Neural progenitor cell (in vitro differentiated cells): ENCODE measurements at regions not wholly inside any gene's neighbourhood (a gene's known extent, or its start where the extent isn't known, plus 50 kb on each side); places are given as distances from the start of the nearest gene placed in this dataset.
A peak's percentile ranks its signal among the peaks of the same experiment; 100 is the strongest.

Experiments used
- DNase-seq: peaks from one replicate; pipeline ENCODE4 v3.0.0-alpha.2; 2016; ENCODE audit warnings: low spot score
- H2AFZ ChIP-seq: fragments of 200-600 bp; sonication (generic); replicated peaks from 2 replicates; pipeline ENCODE4 v1.6.1; 2016; ENCODE audit warnings: antibody characterized with exemption
- H3F3A ChIP-seq: fragments of 200-600 bp; sonication (generic); 2 replicates; pipeline ENCODE4 v1.6.1; 2016; ENCODE audit warnings: antibody characterized with exemption, low read depth
- H3K27ac ChIP-seq: fragments of 200-600 bp; sonication (generic); 2 replicates; pipeline ENCODE4 v1.5.1; 2016; ENCODE audit warnings: mild to moderate bottlenecking
- H3K27me3 ChIP-seq: fragments of 200-600 bp; sonication (generic); 2 replicates; pipeline ENCODE4 v1.6.1; 2016; ENCODE audit warnings: mild to moderate bottlenecking, moderate library complexity
- H3K36me3 ChIP-seq: fragments of 200-600 bp; sonication (generic); 2 replicates; pipeline ENCODE4 v1.5.1; 2016
- H3K4me1 ChIP-seq: fragments of 200-600 bp; sonication (generic); 2 replicates; pipeline ENCODE4 v1.6.1; 2016; ENCODE audit warnings: mixed run types
- H3K4me2 ChIP-seq: fragments of 200-600 bp; sonication (generic); 2 replicates; pipeline ENCODE4 v1.6.1; 2016
- H3K4me3 ChIP-seq: fragments of 200-600 bp; sonication (generic); 2 replicates; pipeline ENCODE4 v1.5.1; 2016
- H3K79me2 ChIP-seq: fragments of 200-600 bp; sonication (generic); 2 replicates; pipeline ENCODE4 v1.6.1; 2016; ENCODE audit warnings: low read depth
- H3K9ac ChIP-seq: fragments of 200-600 bp; sonication (generic); 2 replicates; pipeline ENCODE4 v1.6.1; 2016
- H3K9me3 ChIP-seq: fragments of 200-600 bp; sonication (generic); 2 replicates; pipeline ENCODE4 v1.5.1; 2016; ENCODE audit warnings: low read depth
- H4K20me1 ChIP-seq: fragments of 200-600 bp; sonication (generic); 2 replicates; pipeline ENCODE4 v1.6.1; 2016; ENCODE audit warnings: low read depth
- H3K27ac Mint-ChIP-seq: 3 replicates; pipeline ENCODE4 v1.8.0; 2021; ENCODE audit warnings: mixed read lengths
- H3K27me3 Mint-ChIP-seq: 2 replicates; pipeline ENCODE4 v1.8.0; 2022; ENCODE audit warnings: low read depth, mild to moderate bottlenecking, inconsistent platforms, moderate library complexity, mixed read lengths; ENCODE audit not compliant: insufficient read depth
- H3K36me3 Mint-ChIP-seq: 3 replicates; pipeline ENCODE4 v1.8.0; 2021; ENCODE audit warnings: mixed read lengths
- H3K4me1 Mint-ChIP-seq: 3 replicates; pipeline ENCODE4 v1.8.0; 2021; ENCODE audit warnings: mixed read lengths
- H3K4me3 Mint-ChIP-seq: 3 replicates; pipeline ENCODE4 v1.8.0; 2021; ENCODE audit warnings: mild to moderate bottlenecking, moderate library complexity, mixed read lengths
- H3K9me3 Mint-ChIP-seq: 3 replicates; pipeline ENCODE4 v1.8.0; 2020; ENCODE audit warnings: mixed read lengths
- CTCF ChIP-seq: fragments of 200-600 bp; sonication (generic); IDR thresholded peaks from 2 replicates; pipeline ENCODE4 v1.5.1; 2017; ENCODE audit warnings: antibody characterized with exemption, mild to moderate bottlenecking
- EZH2 ChIP-seq: fragments of 200-600 bp; sonication (generic); IDR thresholded peaks from 2 replicates; pipeline ENCODE4 v1.6.1; 2017; ENCODE audit warnings: antibody characterized with exemption, mild to moderate bottlenecking, moderate library complexity
- EZH2phosphoT487 ChIP-seq: fragments of 200-600 bp; sonication (generic); IDR thresholded peaks from 2 replicates; pipeline ENCODE4 v1.6.1; 2017; ENCODE audit warnings: antibody characterized with exemption

GRCh38 chr4:61086979-61087378 lies 113.1 kb upstream of the ADGRL3 start:
- no peaks in the 10 kb centered on the region for H3K36me3 ChIP-seq
- Mint-ChIP-seq H3K9me3 (no peaks in the 10 kb centered on the region), H3K4me3 (no peak overlapping the region), H3K4me1 (peaks cover 3% of the 10 kb centered on the region), H3K36me3 (no peaks in the 10 kb centered on the region), H3K27me3 (peaks cover 2% of the 10 kb centered on the region), H3K27ac (peak overlapping the region; percentile 7)
- H3K4me3 ChIP-seq: no peak overlapping the region
- no peaks in the 10 kb centered on the region for H4K20me1 ChIP-seq
- TF ChIP-seq EZH2 (no peak), EZH2phosphoT487 (no peak), CTCF (no peak)
- no peaks in the 10 kb centered on the region for H3K27me3 ChIP-seq
- no peak overlapping the region for H3K4me2 ChIP-seq
- no peak for DNase-seq
- peaks cover 3% of the 10 kb centered on the region for H3K4me1 ChIP-seq
- no peak overlapping the region for H3K27ac ChIP-seq
- no peak overlapping the region for H3K9ac ChIP-seq
- no peaks in the 10 kb centered on the region for H3K9me3 ChIP-seq
- H3F3A ChIP-seq: no peaks in the 10 kb centered on the region
- no peaks in the 10 kb centered on the region for H3K79me2 ChIP-seq
- no peak overlapping the region for H2AFZ ChIP-seq

DNA sequence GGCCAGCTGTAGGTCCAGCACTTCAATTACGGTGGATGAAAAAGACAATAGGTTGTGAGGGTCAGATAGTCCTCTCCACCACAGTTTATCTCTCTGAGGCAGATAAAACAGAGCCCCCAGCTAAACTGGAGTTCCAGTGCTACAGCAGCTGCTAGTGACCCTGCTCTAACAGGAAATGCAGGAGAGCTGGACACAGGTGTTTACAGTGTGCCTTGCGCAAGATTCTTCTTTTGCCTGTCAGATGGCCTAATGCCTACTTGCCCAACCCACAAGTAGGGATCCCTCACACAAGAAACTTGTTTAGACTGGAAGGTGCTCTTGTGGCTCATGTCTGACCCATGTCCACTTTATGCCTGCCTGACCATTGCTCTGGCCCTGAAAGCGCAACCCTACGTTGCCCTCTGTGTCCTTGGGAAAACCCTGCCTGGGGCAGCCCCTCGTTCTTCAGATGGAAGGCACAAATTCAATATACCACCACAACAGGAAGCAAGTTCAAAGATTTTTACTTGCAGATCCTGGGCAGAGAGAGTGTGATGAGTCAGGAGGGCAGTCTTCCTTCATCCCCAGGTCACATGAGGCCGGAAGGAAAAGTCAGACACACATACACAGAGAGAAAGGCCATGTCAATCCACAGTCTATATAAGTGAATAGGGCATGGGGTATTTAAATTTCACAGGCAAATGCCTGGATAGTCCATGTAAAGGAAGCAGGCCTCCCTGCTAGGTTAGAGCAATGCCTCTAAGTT lies 105.1 kb upstream of the ADGRL3 start:
- Mint-ChIP-seq H3K27ac (no peak overlapping the region), H3K9me3 (no peaks in the 10 kb centered on the region)

GRCh38 chr4:61128682-61129081 lies 71.4 kb upstream of the ADGRL3 start:
- no peak overlapping the region for H3K27ac Mint-ChIP-seq

More for the DNA sequence above, 105.1 kb upstream of the ADGRL3 start:
- Mint-ChIP-seq H3K4me3 (no peak overlapping the region), H3K4me1 (no peaks in the 10 kb centered on the region), H3K36me3 (no peaks in the 10 kb centered on the region), H3K27me3 (no peaks in the 10 kb centered on the region)
- Histone ChIP-seq H4K20me1 (no peaks in the 10 kb centered on the region), H3K4me2 (no peak overlapping the region), H3K9me3 (no peaks in the 10 kb centered on the region), H3K36me3 (no peaks in the 10 kb centered on the region), H3K27ac (no peak overlapping the region), H3K4me1 (no peaks in the 10 kb centered on the region), H3K9ac (no peak overlapping the region), H3F3A (no peaks in the 10 kb centered on the region), H3K27me3 (no peaks in the 10 kb centered on the region), H3K4me3 (no peak overlapping the region), H2AFZ (peak overlapping the region; percentile 42), H3K79me2 (no peaks in the 10 kb centered on the region)
- no peak for TF ChIP-seq CTCF
- TF ChIP-seq EZH2: no peak
- TF ChIP-seq EZH2phosphoT487: no peak
- DNase-seq: no peak

More at GRCh38 chr4:61128682-61129081, 71.4 kb upstream of the ADGRL3 start:
- Histone ChIP-seq H3K4me2 (no peak overlapping the region), H2AFZ (peak overlapping the region; percentile 82), H3K27me3 (no peaks in the 10 kb centered on the region), H3F3A (no peaks in the 10 kb centered on the region), H3K9ac (no peak overlapping the region), H3K9me3 (no peaks in the 10 kb centered on the region), H4K20me1 (no peaks in the 10 kb centered on the region), H3K4me3 (no peak overlapping the region), H3K4me1 (no peaks in the 10 kb centered on the region), H3K79me2 (no peaks in the 10 kb centered on the region), H3K27ac (no peak overlapping the region), H3K36me3 (no peaks in the 10 kb centered on the region)
- Mint-ChIP-seq H3K4me1 (peaks cover 3% of the 10 kb centered on the region), H3K27me3 (peaks cover 2% of the 10 kb centered on the region), H3K9me3 (peaks cover 7% of the 10 kb centered on the region), H3K4me3 (no peak overlapping the region), H3K36me3 (no peaks in the 10 kb centered on the region)
- DNase-seq: no peak
- TF ChIP-seq EZH2: no peak
- no peak for TF ChIP-seq CTCF
- no peak for TF ChIP-seq EZH2phosphoT487
